Stimulated activated effector memory CD8-positive, alpha-beta T cell treated with anti-CD3 and anti-CD28 coated beads, Interleukin-12 subunit alpha, Interleukin-12 subunit beta, amount 100 ng/mL, for 72 hours (primary cell): ENCODE measurements at regions not wholly inside any gene's neighbourhood (a gene's known extent, or its start where the extent isn't known, plus 50 kb on each side); places are given as distances from the start of the nearest gene placed in this dataset.

Experiments
- ATAC-seq: fragments of 150-1000 bp; cut with Tn5 transposase; 2 replicates; pipeline ENCODE4 v1.10.0; 2021
- DNase-seq, 2 donors: peaks; one replicate each; pipeline ENCODE4 v3.0.0; 2021 to 2022; ENCODE audit warnings: low spot score in 2 of 2
- H3K27ac Mint-ChIP-seq: one replicate; pipeline ENCODE4 v1.8.0; 2022; ENCODE audit warnings: mild to moderate bottlenecking, mixed read lengths
- H3K36me3 Mint-ChIP-seq: one replicate; pipeline ENCODE4 v1.8.0; 2022; ENCODE audit warnings: mild to moderate bottlenecking, mixed read lengths
- H3K4me1 Mint-ChIP-seq: one replicate; pipeline ENCODE4 v1.8.0; 2022; ENCODE audit warnings: mixed read lengths
- H3K4me3 Mint-ChIP-seq: one replicate; pipeline ENCODE4 v1.8.0; 2022; ENCODE audit warnings: mild to moderate bottlenecking, mixed read lengths
- H3K9me3 Mint-ChIP-seq: one replicate; pipeline ENCODE4 v1.8.0; 2022; ENCODE audit warnings: mixed read lengths

DNA sequence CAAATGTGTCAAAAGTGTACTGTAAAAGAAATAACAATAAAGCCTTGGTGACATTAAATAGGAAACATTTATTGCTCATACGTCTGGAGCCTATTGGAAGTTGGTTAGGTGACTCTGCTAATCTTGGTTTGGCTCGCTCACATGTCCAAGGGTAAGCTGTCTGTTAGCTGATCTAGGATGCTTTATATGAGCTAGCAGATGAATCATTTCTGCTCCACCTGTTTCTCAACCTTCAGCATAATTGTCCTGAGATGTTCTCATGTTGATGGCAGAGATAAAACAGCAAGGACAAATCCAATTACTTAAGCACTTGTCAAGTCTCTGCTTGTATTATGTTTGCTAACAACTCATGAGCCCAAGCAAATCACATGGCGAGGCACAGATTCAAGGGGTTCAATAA, 56.0 kb upstream of the CD53 start:
- H3K4me1 Mint-ChIP-seq = no peaks in the 10 kb centered on the region

DNA sequence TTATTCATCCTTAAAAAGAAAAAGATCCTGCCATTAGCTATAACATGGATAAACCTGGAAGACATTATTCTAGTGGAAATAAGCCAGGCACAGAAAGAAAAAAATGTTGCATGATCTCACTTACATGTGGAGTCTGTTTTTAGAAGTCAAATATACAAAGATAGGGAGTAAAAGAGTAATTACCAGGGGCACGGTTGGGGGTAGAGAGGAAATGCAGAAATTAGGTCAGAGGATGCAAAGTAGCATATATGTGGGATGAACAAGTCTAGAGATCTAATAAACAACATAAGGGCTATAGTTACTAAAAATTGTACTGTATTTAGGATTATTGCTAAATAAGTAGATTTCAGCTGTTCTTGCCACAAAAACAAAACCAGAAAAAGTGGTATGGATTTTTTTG, 61.4 kb upstream of the CD53 start:
- no peak for ATAC-seq
- H3K36me3 Mint-ChIP-seq = no peaks in the 10 kb centered on the region
- no peak overlapping the region for H3K27ac Mint-ChIP-seq

More for the DNA sequence above, 56.0 kb upstream of the CD53 start:
- Mint-ChIP-seq H3K36me3 (no peaks in the 10 kb centered on the region), H3K27ac (no peak overlapping the region), H3K4me3 (no peak overlapping the region), H3K9me3 (no peaks in the 10 kb centered on the region)
- ATAC-seq (no peak), DNase-seq (no peak)

DNA sequence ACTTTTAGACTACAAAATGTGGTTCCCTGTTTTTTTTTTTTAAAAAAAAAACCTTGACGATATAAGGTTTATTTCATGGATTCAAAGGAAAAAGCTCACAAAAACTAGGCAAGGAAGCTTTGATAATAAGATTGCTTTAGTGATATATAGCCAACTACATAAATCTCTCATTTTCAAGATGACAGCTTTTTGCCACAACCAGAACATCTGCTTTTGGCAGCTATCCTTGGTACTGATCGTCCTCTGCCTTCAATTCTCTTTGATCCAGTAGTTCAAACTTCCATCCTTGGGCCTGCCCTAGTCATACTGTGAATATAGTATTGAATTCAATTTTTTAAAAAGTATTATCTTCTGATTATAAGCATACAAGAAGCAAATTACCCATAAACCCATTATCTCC, 72.9 kb upstream of the CD53 start:
- Mint-ChIP-seq H3K4me1 (no peaks in the 10 kb centered on the region), H3K4me3 (no peak overlapping the region), H3K9me3 (peaks cover 3% of the 10 kb centered on the region), H3K36me3 (no peaks in the 10 kb centered on the region), H3K27ac (no peak overlapping the region)
- DNase-seq (no peak), ATAC-seq (no peak)

More for the DNA sequence above, 61.4 kb upstream of the CD53 start:
- Mint-ChIP-seq H3K9me3 (peaks cover 4% of the 10 kb centered on the region), H3K4me3 (no peak overlapping the region), H3K4me1 (peaks cover 7% of the 10 kb centered on the region)
- DNase-seq = no peak

DNA sequence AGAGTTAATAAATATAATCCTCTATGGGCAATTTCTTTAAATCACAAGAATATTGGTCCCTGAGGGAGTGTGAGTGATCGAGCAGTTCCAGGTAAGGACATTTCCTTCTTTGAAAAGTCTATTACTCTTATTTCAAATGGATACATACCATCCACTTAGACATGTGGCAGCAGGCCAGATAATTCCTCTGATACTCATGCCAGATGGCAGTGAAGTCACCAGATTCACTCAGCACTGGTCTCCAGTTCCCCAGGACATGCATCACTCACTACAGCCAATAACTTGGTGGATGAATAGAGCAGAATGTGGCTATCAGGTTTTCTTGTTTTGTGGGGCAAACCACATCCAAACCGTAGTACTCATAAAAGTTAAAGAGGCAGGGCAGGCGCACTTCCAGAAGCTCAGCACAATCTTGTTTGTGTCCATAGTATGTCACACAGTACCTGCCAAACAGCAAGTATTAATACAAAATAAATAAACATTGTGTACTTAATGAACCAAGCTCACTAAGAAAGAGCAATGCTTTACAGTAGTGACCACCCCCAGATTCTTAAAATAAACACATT, 74.2 kb upstream of the CD53 start:
- ATAC-seq = no peak
- no peak overlapping the region for H3K4me3 Mint-ChIP-seq
- no peaks in the 10 kb centered on the region for H3K36me3 Mint-ChIP-seq
- H3K9me3 Mint-ChIP-seq = peaks cover 3% of the 10 kb centered on the region
- H3K27ac Mint-ChIP-seq = no peak overlapping the region
- no peak for DNase-seq
- H3K4me1 Mint-ChIP-seq = no peaks in the 10 kb centered on the region

DNA sequence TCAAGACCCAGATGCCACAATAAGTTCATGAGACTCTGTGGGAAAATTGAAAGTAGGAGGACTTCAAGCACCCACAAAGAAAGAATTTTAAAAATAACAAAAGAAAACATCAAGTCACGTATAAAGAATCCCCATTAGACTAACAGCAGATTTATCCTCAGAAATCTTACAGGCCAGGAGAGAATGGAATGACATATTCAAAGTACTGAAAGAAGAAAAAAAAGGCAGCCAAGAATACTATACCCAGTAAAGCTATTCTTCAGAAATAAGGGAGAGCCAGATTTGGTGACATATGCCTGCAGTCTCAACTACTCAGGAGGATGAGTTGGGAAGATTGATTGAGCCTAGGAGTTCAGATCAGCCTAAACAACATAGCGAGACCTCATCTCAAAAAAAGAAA, 84.3 kb upstream of the CD53 start:
- Mint-ChIP-seq H3K4me3 (no peak overlapping the region), H3K27ac (no peak overlapping the region), H3K36me3 (no peaks in the 10 kb centered on the region), H3K9me3 (peaks cover 8% of the 10 kb centered on the region), H3K4me1 (peaks cover 41% of the 10 kb centered on the region)
- DNase-seq (no peak), ATAC-seq (no peak)

DNA sequence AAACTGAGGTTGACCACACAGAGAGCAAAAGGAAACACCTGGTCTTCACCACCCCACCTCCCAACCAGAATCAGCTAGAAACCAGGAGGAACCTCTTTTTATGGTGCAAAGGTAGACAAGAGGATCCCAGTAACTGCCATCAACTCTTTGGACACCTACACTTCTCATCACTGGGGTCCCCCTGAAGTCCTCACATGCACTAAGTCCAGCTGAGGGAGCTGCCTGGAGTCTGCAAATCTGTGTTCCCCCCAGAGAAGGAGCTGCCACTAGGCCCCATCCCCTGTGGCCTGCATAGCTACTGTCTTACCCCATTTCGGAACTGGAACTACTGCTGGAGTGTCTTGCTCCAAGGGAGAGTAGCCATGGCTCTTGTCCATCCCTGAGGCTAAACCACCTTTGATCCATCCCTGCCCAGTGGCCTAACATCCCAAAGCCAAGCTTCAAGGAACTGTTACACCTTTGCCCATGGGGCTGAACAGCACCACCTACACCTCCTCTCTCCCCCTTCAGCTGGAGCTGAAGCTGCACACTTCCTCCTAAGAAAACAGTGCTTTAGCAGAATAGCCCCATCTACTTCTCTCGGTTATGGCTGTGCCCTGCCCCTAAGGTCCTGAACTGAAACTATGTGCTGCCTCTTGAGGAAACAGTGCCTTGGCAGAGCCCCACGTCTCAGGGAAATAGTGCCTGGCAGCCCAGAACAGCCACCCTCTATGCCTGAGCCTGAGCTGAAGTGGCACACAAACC, 85.4 kb upstream of the CD53 start:
- ATAC-seq = peak; percentile 78
- H3K9me3 Mint-ChIP-seq = peaks cover 8% of the 10 kb centered on the region
- H3K4me1 Mint-ChIP-seq = peaks cover 49% of the 10 kb centered on the region
- DNase-seq = no peak
- H3K27ac Mint-ChIP-seq = peak overlapping the region; percentile 38
- H3K36me3 Mint-ChIP-seq = no peaks in the 10 kb centered on the region
- peak overlapping the region; percentile 38 for H3K4me3 Mint-ChIP-seq

DNA sequence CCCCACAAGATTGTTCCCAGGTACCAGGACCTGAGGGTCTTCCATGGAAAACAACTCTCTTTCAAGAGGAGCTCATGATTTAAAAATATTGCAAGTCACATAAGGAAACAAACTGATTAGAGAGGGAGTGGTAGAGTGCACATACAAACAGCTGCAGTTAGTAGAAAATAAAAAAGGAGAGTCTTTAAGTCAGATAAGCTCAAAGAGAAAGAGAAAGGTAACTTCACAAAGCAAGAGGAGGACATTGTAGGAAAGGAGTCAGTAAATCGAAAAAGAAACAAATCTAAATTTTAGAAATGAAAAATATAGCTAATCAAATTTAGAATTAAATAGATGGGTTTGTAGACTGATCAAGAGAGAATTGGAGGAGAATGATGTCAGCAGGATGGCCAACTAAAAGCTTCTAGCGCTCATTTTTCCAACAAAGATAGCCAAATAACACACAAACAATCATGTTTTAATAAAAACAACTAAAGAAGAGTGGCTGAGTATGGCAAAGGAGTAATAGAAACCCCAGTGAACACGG, 86.1 kb upstream of the CD53 start:
- peak overlapping the region; percentile 38 for H3K4me3 Mint-ChIP-seq
- peak overlapping the region; percentile 38 for H3K27ac Mint-ChIP-seq
- H3K36me3 Mint-ChIP-seq = no peaks in the 10 kb centered on the region
- no peak for ATAC-seq
- H3K4me1 Mint-ChIP-seq = peaks cover 49% of the 10 kb centered on the region
- peaks cover 8% of the 10 kb centered on the region for H3K9me3 Mint-ChIP-seq
- no peak for DNase-seq

DNA sequence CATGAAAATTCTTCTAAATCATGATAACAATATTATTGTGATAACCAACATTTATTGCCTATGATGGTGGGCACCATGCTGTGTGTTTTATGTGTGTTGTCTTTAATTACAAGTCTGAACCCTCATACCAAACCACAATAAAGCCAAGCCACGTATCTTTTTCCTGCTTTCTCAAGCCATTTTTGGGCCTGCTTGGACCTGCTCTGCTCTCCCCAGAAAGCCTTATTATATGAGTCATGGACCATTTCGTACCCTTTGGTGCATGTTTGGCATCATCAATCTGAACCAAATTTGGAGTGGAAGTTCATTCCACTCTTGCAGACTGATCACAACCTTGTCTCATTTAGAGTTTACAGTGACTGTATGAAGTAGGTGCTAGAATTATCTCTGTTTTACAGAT, 87.3 kb upstream of the CD53 start:
- Mint-ChIP-seq H3K36me3 (no peaks in the 10 kb centered on the region), H3K4me3 (no peak overlapping the region), H3K9me3 (peaks cover 8% of the 10 kb centered on the region), H3K27ac (no peak overlapping the region), H3K4me1 (peaks cover 55% of the 10 kb centered on the region)
- ATAC-seq (no peak), DNase-seq (no peak)

DNA sequence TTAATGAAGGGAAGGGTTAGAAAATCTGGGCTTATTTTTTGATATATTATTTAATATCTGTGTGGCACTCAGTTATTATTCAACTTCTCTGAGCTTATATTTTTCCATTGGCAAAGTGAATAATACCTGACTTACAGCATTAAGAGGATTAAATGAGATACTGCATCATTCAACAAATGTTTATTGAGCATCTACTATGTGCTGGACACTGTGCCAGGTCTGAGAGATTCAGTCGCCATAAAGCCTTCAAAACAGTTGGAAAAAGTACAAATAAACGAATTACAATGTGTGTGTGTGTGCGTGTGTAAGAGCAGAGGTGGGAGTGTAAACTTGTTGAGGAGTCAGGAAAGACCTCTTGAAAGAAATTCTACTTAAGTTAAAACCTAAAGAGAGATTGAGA, 87.9 kb upstream of the CD53 start:
- peaks cover 56% of the 10 kb centered on the region for H3K4me1 Mint-ChIP-seq
- ATAC-seq (no peak), DNase-seq (no peak)
- H3K36me3 Mint-ChIP-seq = no peaks in the 10 kb centered on the region
- H3K27ac Mint-ChIP-seq = no peak overlapping the region
- H3K9me3 Mint-ChIP-seq = peaks cover 8% of the 10 kb centered on the region
- no peak overlapping the region for H3K4me3 Mint-ChIP-seq

DNA sequence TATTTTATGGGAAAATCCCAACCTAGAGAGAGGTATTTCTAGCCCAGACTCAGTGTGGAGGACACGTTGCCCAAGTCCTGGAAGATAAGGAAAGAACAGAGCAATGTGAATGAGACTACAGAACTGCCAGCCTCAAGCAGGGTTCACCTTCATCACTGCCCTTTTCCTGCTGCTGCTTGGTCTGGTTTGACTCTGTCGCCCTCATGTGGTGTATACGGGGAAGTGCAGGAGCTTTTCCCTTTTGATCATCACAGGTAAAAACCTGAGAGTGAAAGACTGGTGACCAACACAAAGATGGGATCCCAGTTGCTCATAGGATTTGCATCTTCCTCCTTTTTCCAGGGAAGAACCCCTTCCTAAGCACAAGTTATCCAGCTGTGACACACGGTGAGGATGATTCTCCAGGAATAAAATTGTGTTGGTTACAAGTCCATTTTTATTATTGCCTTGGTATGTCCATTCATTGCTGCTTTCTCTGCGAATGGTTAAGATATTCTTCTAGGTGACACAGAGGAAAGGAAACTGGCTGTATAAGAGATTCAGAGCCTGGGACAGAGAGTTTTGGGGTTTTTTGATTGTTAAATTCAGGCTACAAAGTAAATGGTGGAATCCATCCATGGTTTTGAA, 89.5 kb upstream of the CD53 start:
- no peaks in the 10 kb centered on the region for H3K9me3 Mint-ChIP-seq
- H3K4me1 Mint-ChIP-seq = peaks cover 56% of the 10 kb centered on the region
- no peaks in the 10 kb centered on the region for H3K36me3 Mint-ChIP-seq
- H3K4me3 Mint-ChIP-seq = no peak overlapping the region
- H3K27ac Mint-ChIP-seq = no peak overlapping the region
- DNase-seq = peak; percentile 27 to 68
- ATAC-seq = peak; percentile 62

DNA sequence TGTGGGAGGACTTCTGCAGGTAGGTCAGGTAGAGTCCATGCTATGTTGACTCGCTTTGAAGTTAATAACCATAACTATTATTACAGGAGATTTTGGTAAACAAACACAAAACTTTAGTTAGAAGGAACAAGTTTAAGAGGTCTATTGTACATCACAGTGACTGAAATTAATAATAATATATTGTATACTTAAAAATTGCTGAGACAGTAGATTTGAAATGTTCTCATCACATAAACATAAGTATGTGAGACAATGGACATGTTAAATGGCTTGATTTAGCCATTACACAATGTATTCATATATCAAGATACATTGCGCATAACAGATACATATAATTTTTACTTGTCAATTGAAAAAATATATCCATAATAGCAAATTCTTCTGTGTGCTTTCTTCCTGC, 91.4 kb upstream of the CD53 start:
- H3K9me3 Mint-ChIP-seq = no peaks in the 10 kb centered on the region

DNA sequence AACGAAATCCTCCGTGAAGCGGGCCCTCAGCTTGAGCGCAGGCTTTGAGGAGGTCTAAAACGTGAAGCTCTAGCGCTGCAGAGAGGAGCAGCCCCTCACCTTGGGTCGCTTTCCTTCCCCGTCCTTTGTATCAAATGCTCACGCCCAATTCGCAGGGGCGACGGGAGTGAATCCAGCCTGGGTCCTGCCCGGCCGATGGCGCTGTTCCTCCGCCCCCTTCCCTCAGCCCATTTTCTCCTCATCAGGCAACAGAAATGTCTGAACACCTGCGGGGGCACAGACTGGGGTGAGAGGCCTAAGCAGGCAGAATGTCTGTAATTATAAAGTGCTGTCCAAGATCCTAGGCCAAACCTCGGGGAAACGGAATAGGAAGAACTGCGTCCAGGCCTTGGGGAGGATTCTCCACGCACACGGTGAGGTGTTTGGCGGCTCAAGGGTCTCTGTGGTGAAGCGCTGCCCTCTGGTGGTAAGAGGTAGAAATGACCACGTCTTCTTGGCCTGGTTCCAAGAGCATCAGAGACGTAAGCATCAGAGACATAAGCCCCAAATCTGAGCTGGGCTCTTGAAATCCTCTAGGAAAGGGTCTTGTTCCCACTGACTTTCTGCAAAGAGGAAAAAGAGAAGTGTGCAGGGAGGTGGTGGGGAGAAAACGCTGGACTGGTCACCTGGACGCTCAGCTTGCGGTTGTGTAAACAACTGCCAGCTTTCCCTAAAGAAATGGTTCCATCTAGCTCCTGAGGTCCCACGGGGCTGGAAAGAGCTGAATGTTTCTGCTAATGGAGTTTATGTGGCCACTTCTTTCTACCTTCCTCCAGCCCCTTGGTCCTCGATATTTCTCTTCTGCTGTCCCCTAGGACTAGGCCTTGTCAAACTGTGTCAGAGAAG, 92.1 kb upstream of the CD53 start:
- DNase-seq (peak; percentile 73 to 91), ATAC-seq (peak; percentile 74)
- Mint-ChIP-seq H3K4me3 (no peak overlapping the region), H3K36me3 (no peaks in the 10 kb centered on the region), H3K27ac (no peak overlapping the region), H3K4me1 (peaks cover 31% of the 10 kb centered on the region), H3K9me3 (no peaks in the 10 kb centered on the region)

More for the DNA sequence above, 91.4 kb upstream of the CD53 start:
- no peak for DNase-seq
- Mint-ChIP-seq H3K27ac (no peak overlapping the region), H3K36me3 (no peaks in the 10 kb centered on the region), H3K4me1 (peaks cover 38% of the 10 kb centered on the region), H3K4me3 (no peak overlapping the region)
- no peak for ATAC-seq

DNA sequence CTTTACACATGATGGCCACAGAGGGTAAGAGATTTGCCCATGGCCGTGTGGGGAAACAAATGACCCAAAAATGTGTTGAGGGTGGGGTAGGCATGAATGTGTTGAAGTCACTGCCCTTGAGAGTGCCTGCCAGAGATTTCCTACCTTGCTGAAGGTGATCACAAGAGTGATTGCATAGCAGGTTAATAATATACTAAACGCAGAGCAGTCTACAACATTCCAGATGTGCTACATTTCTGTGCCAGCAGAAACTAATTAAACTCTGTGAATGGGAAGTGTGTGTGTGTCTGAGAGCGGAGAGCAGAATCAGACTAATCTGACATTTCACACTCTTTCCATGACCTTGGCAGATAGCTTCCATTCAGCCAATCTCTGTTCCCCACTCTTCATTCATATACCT, 93.3 kb upstream of the CD53 start:
- DNase-seq = no peak
- Mint-ChIP-seq H3K27ac (no peak overlapping the region), H3K9me3 (no peaks in the 10 kb centered on the region), H3K4me1 (peaks cover 19% of the 10 kb centered on the region), H3K4me3 (no peak overlapping the region), H3K36me3 (no peaks in the 10 kb centered on the region)
- no peak for ATAC-seq

DNA sequence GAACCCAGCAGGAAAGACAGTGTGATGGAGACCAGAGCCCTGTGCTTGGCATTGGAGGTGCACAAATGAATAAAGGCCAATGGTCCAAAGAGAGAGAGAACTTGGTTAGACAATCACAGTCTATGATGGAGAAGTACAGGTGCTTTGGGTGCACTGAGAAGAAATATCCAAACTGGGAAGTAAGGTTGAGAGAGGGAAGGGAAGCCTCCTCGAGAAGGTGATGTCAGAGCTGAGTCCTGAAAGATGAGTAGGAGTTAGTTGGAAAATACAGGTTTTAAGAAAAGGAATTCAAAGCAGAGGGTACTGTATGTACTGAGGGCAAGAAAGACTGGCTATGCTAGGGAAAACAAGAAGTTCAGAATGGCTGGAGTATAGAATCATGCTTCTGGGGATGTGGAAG, 94.1 kb upstream of the CD53 start:
- Mint-ChIP-seq H3K36me3 (no peaks in the 10 kb centered on the region), H3K4me3 (no peak overlapping the region), H3K4me1 (peaks cover 17% of the 10 kb centered on the region), H3K27ac (no peak overlapping the region), H3K9me3 (no peaks in the 10 kb centered on the region)
- ATAC-seq (no peak), DNase-seq (no peak)

DNA sequence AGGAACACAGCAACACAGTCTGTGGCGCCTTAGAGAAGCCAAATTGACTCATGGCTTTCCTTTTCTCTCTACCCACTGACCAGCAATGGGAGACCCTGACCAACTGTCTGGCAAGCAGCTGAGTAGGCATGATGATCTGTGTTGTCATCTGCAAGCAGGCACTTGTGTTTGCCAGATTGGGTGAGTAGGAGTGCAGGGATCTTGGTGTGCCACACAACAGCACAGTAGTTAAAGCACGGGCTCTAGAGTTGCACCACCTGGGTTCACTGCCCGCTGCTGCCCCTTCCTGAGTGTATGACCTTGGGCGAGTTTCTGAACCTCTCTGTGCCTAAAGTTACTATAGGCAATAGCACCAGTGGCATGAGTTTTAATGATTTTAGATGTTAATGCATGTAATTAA, 95.7 kb upstream of the CD53 start:
- Mint-ChIP-seq H3K27ac (no peak overlapping the region), H3K36me3 (no peaks in the 10 kb centered on the region), H3K9me3 (no peaks in the 10 kb centered on the region), H3K4me3 (no peak overlapping the region), H3K4me1 (peaks cover 8% of the 10 kb centered on the region)
- ATAC-seq = no peak
- no peak for DNase-seq
